ENCODE measurements at regions not wholly inside any gene's neighbourhood (a gene's known extent, or its start where the extent isn't known, plus 50 kb on each side); places are given as distances from the start of the nearest gene placed in this dataset.

GRCh38 chr9:126126807-126127206, 199.8 kb upstream of the MVB12B start:
- no peak overlapping the region for H3K4me3 ChIP-seq (replicated peaks; ENCODE audit: low read depth, low read length)
- DNase-seq (ENCODE audit: low read depth) = no peak
- TF ChIP-seq CTCF (IDR thresholded peaks at IDR 0.05; ENCODE audit: low read length, missing control alignments) = no peak

- DNase-seq (ENCODE audit: low read depth) = no peak
- no peak for TF ChIP-seq CTCF (IDR thresholded peaks at IDR 0.05; ENCODE audit: low read length, missing control alignments)
- H3K4me3 ChIP-seq (replicated peaks; ENCODE audit: low read depth, low read length) = no peak overlapping the region
Observed at GRCh38 chr9:126127591-126127990, 199.0 kb upstream of the MVB12B start.

GRCh38 chr9:126128494-126129142, 198.0 kb upstream of the MVB12B start:
- DNase-seq (ENCODE audit: low read depth) = no peak
- TF ChIP-seq CTCF (IDR thresholded peaks at IDR 0.05; ENCODE audit: low read length, missing control alignments) = no peak
- no peak overlapping the region for H3K4me3 ChIP-seq (replicated peaks; ENCODE audit: low read depth, low read length)

- no peak for TF ChIP-seq CTCF (IDR thresholded peaks at IDR 0.05; ENCODE audit: low read length, missing control alignments)
- no peak overlapping the region for H3K4me3 ChIP-seq (replicated peaks; ENCODE audit: low read depth, low read length)
- DNase-seq (ENCODE audit: low read depth) = no peak
Observed at GRCh38 chr9:126131066-126132010, 195.3 kb upstream of the MVB12B start.

- no peak for TF ChIP-seq CTCF (IDR thresholded peaks at IDR 0.05; ENCODE audit: low read length, missing control alignments)
- no peak overlapping the region for H3K4me3 ChIP-seq (replicated peaks; ENCODE audit: low read depth, low read length)
- DNase-seq (ENCODE audit: low read depth) = no peak
Observed at GRCh38 chr9:126132746-126133145, 193.9 kb upstream of the MVB12B start.

GRCh38 chr9:126144196-126144595, 182.4 kb upstream of the MVB12B start:
- TF ChIP-seq CTCF (IDR thresholded peaks at IDR 0.05; ENCODE audit: low read length, missing control alignments) = no peak
- no peak for DNase-seq (ENCODE audit: low read depth)
- H3K4me3 ChIP-seq (replicated peaks; ENCODE audit: low read depth, low read length) = no peak overlapping the region
